Liver (tissue), 3 donors: ENCODE measurements at regions not wholly inside any gene's neighbourhood (a gene's known extent, or its start where the extent isn't known, plus 50 kb on each side); places are given as distances from the start of the nearest gene placed in this dataset.

Experiments
- ATF3 ChIP-seq: IDR thresholded peaks from 2 replicates; pipeline ENCODE4 v1.6.1; 2016; ENCODE audit warnings: antibody characterized with exemption
- CTCF ChIP-seq: fragments of 150-350 bp; IDR thresholded peaks from 2 replicates; pipeline ENCODE4 v1.5.1; 2017; ENCODE audit warnings: improper control_type of control experiment, low read depth, low read length; ENCODE audit not compliant: missing input control
- RAD21 ChIP-seq, 2 donors: IDR thresholded peaks; 2 replicates each; pipeline ENCODE4 v1.6.1; 2016; ENCODE audit warnings: antibody characterized with exemption in 2 of 2, mild to moderate bottlenecking in 2 of 2
- SP1 ChIP-seq: IDR thresholded peaks from 2 replicates; pipeline ENCODE4 v1.6.1; 2018; ENCODE audit warnings: antibody characterized with exemption, mild to moderate bottlenecking
- TAF1 ChIP-seq: conservative IDR thresholded peaks from 2 replicates; pipeline ENCODE4 v1.6.1; 2016; ENCODE audit warnings: antibody characterized with exemption, mild to moderate bottlenecking
- YY1 ChIP-seq: IDR thresholded peaks from 2 replicates; pipeline ENCODE4 v1.6.1; 2016; ENCODE audit warnings: antibody characterized with exemption, mild to moderate bottlenecking
- TF ChIP-seq, protein P1 (sequence below): IDR thresholded peaks from 2 replicates; pipeline ENCODE4 v1.6.1; 2016; ENCODE audit warnings: antibody characterized with exemption, mild to moderate bottlenecking
- TF ChIP-seq, protein P2 (sequence below): IDR thresholded peaks from 2 replicates; pipeline ENCODE4 v1.6.1; 2016; ENCODE audit warnings: antibody characterized with exemption
- donor health status: healthy.
- donor health status: healthy.

- TF ChIP-seq TAF1, result no peak
- TF ChIP-seq, protein P1, sequence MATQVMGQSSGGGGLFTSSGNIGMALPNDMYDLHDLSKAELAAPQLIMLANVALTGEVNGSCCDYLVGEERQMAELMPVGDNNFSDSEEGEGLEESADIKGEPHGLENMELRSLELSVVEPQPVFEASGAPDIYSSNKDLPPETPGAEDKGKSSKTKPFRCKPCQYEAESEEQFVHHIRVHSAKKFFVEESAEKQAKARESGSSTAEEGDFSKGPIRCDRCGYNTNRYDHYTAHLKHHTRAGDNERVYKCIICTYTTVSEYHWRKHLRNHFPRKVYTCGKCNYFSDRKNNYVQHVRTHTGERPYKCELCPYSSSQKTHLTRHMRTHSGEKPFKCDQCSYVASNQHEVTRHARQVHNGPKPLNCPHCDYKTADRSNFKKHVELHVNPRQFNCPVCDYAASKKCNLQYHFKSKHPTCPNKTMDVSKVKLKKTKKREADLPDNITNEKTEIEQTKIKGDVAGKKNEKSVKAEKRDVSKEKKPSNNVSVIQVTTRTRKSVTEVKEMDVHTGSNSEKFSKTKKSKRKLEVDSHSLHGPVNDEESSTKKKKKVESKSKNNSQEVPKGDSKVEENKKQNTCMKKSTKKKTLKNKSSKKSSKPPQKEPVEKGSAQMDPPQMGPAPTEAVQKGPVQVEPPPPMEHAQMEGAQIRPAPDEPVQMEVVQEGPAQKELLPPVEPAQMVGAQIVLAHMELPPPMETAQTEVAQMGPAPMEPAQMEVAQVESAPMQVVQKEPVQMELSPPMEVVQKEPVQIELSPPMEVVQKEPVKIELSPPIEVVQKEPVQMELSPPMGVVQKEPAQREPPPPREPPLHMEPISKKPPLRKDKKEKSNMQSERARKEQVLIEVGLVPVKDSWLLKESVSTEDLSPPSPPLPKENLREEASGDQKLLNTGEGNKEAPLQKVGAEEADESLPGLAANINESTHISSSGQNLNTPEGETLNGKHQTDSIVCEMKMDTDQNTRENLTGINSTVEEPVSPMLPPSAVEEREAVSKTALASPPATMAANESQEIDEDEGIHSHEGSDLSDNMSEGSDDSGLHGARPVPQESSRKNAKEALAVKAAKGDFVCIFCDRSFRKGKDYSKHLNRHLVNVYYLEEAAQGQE, result no peak
- TF ChIP-seq, protein P2, sequence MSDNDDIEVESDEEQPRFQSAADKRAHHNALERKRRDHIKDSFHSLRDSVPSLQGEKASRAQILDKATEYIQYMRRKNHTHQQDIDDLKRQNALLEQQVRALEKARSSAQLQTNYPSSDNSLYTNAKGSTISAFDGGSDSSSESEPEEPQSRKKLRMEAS, result no peak
- no peak for TF ChIP-seq ATF3
- no peak for TF ChIP-seq YY1
- no peak for TF ChIP-seq CTCF
- no peak for TF ChIP-seq RAD21 (IDR thresholded peaks at IDR 0.05)
- no peak for TF ChIP-seq SP1
Observed at GRCh38 chr12:92440072-92440471, 262.7 kb upstream of the PLEKHG7 start.
